Astrocyte of the cerebellum (primary cell): ENCODE measurements at regions not wholly inside any gene's neighbourhood (a gene's known extent, or its start where the extent isn't known, plus 50 kb on each side); places are given as distances from the start of the nearest gene placed in this dataset.

Source experiments
- DNase-seq: peaks from one replicate; pipeline ENCODE4 v3.0.0-alpha.2; 2011; ENCODE audit warnings: low read depth
- H3K4me3 ChIP-seq: 2 replicates; pipeline ENCODE4 v1.5.1; 2011; ENCODE audit warnings: mild to moderate bottlenecking, low read depth, low read length, moderate library complexity
- CTCF ChIP-seq: IDR thresholded peaks from 2 replicates; pipeline ENCODE4 v1.5.1; 2012; ENCODE audit warnings: low read length, low read depth, moderate library complexity, mild to moderate bottlenecking; ENCODE audit errors: missing control alignments
- in situ Hi-C: cut with HindIII; loops from 2 replicates; pipeline ENCODE4 v1.10.0; 2017; ENCODE audit warnings: low sequenced_read_pairs

GRCh38 chr13:21879263-21879914 lies 208.5 kb downstream of the FGF9 start:
- in situ Hi-C loops, result no loop called here
- TF ChIP-seq CTCF, result no peak
- DNase-seq, result no peak
- H3K4me3 ChIP-seq, result no peak overlapping the region

- DNase-seq, result no peak
- in situ Hi-C loops, result no loop called here
Observed at GRCh38 chr13:21882766-21883165, 211.9 kb downstream of the FGF9 start.

GRCh38 chr13:21883713-21884112 lies 212.8 kb downstream of the FGF9 start:
- DNase-seq, result no peak
- no peak overlapping the region for H3K4me3 ChIP-seq
- in situ Hi-C loops, result no loop called here
- TF ChIP-seq CTCF, result no peak

More at GRCh38 chr13:21882766-21883165, 211.9 kb downstream of the FGF9 start:
- no peak overlapping the region for H3K4me3 ChIP-seq
- no peak for TF ChIP-seq CTCF

GRCh38 chr13:21884299-21884909 lies 213.5 kb downstream of the FGF9 start:
- no peak overlapping the region for H3K4me3 ChIP-seq
- in situ Hi-C loops, result no loop called here
- no peak for TF ChIP-seq CTCF
- no peak for DNase-seq

GRCh38 chr13:21884965-21885567 lies 214.2 kb downstream of the FGF9 start:
- TF ChIP-seq CTCF, result no peak
- DNase-seq, result no peak
- in situ Hi-C loops, result no loop called here
- H3K4me3 ChIP-seq, result no peak overlapping the region

GRCh38 chr13:21885714-21886224 lies 214.9 kb downstream of the FGF9 start:
- in situ Hi-C loops, result no loop called here
- no peak for TF ChIP-seq CTCF
- DNase-seq, result no peak
- no peak overlapping the region for H3K4me3 ChIP-seq
